ENCODE measurements at regions not wholly inside any gene's neighbourhood (a gene's known extent, or its start where the extent isn't known, plus 50 kb on each side); places are given as distances from the start of the nearest gene placed in this dataset.

- H3K4me3 ChIP-seq (replicated peaks; ENCODE audit: low read depth, low read length) = no peak overlapping the region
- no peak for TF ChIP-seq CTCF (IDR thresholded peaks at IDR 0.05; ENCODE audit: low read depth, low read length, missing control alignments)
- no peak for DNase-seq (ENCODE audit: extremely low read depth, low read depth)
Measured at GRCh38 chr3:177733936-177734335, 536.7 kb upstream of the TBL1XR1 start.

GRCh38 chr3:177735431-177735830 lies 538.1 kb upstream of the TBL1XR1 start:
- H3K4me3 ChIP-seq (replicated peaks; ENCODE audit: low read depth, low read length) = no peak overlapping the region
- TF ChIP-seq CTCF (IDR thresholded peaks at IDR 0.05; ENCODE audit: low read depth, low read length, missing control alignments) = no peak

GRCh38 chr3:177739461-177739860 lies 542.2 kb upstream of the TBL1XR1 start:
- DNase-seq (ENCODE audit: extremely low read depth, low read depth) = no peak
- H3K4me3 ChIP-seq (replicated peaks; ENCODE audit: low read depth, low read length) = no peak overlapping the region
- TF ChIP-seq CTCF (IDR thresholded peaks at IDR 0.05; ENCODE audit: low read depth, low read length, missing control alignments) = no peak

More at GRCh38 chr3:177735431-177735830, 538.1 kb upstream of the TBL1XR1 start:
- DNase-seq (ENCODE audit: extremely low read depth, low read depth) = no peak

DNA sequence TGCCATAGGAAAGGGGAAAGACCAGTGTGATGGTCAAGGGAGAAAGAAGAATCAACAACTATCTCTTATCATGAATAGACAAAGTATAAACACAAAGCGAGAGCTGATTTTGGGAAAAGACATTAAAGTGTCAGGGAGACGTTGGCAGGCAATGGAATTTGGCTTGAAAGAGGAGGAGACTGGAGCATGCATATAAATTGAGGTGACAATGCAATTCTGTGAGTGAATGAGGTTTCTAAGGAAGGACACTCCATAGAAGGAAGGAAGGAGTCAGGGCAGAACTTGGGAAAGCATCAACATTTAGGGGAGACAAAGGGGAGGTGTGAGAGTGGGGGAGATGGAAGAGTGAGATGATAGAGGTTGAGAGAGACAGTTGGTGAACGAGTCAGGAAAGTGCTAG lies 543.0 kb upstream of the TBL1XR1 start:
- TF ChIP-seq CTCF (IDR thresholded peaks at IDR 0.05; ENCODE audit: low read depth, low read length, missing control alignments) = no peak
- no peak overlapping the region for H3K4me3 ChIP-seq (replicated peaks; ENCODE audit: low read depth, low read length)

DNA sequence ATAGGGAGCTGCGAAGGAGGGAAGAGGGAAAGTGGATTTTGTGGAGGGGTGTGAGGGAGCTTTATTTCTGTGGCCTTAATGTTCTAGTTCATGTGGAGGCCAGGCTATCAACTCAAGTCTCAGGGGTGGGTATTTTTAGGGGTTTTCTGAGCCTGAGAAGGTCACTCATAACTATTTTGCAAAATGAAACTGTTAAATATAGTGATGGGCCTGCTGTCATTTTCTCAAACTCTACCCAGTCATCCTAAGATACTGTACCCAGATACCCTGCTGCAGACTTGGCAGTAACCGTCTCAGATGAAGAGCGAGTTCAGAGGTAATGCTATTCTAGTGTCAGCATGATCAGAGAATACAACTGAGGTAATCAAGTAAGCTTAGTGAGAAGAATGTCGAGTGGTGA lies 545.0 kb upstream of the TBL1XR1 start:
- DNase-seq (ENCODE audit: extremely low read depth, low read depth) = no peak
- no peak overlapping the region for H3K4me3 ChIP-seq (replicated peaks; ENCODE audit: low read depth, low read length)
- no peak for TF ChIP-seq CTCF (IDR thresholded peaks at IDR 0.05; ENCODE audit: low read depth, low read length, missing control alignments)

More for the DNA sequence above, 543.0 kb upstream of the TBL1XR1 start:
- DNase-seq (ENCODE audit: extremely low read depth, low read depth) = no peak

DNA sequence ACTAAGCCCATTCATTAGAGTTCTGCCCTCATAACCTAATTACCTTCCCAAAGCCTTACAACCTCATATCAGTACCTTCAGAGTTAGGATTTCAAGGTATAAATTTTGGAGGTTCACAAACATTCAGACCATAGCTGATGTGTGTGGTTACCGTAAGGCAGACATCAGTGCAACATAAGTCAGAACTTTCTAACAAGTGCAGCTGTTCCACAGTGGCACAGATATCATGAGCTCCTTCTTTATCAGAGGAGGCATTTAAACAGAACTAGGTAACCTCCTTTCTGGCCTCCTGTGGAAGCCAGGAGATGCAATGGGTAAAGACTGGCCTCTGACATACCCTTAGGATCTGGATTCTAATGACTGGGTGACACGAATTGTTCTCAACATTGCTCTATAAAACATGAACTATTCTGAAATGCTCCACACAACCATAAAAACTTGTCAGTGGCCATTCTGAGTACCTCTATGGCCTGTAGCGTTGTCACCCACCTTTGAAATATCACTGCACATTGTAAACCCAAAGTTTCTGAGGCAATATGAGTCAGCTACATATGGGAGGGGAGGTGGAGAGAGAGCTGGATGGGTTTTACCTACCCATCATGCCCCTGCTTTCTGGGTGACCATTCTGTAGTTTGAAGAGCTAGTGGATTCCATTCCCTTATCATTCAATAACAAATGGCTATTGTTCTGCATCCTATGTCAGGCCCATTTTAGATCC lies 546.0 kb upstream of the TBL1XR1 start:
- DNase-seq (ENCODE audit: extremely low read depth, low read depth) = no peak
- no peak overlapping the region for H3K4me3 ChIP-seq (replicated peaks; ENCODE audit: low read depth, low read length)
- TF ChIP-seq CTCF (IDR thresholded peaks at IDR 0.05; ENCODE audit: low read depth, low read length, missing control alignments) = no peak

Data from HFF-Myc (cell line).